ENCODE measurements at regions not wholly inside any gene's neighbourhood (a gene's known extent, or its start where the extent isn't known, plus 50 kb on each side); places are given as distances from the start of the nearest gene placed in this dataset.

DNA sequence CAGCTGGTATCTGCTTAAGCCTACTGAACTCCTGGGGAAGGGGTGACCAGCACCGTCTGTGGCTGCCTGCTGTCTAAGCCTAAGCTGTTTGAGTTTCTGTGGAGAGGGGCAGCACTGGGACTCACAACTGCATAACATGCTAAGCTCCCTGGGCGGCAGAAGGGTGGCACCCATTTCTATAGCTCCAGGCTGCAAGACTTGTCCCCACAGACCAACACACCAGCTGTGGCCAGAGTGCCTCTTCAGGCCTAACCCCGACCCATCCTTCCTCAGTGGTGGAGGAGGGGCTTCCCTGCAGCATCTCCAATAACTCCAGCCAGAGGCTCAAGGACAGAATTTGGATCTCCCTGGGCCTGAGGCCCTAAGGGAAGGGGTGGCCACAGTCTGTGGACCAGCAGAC is 464.1 kb downstream of the SEMA3D start:
- TF ChIP-seq, protein P1, sequence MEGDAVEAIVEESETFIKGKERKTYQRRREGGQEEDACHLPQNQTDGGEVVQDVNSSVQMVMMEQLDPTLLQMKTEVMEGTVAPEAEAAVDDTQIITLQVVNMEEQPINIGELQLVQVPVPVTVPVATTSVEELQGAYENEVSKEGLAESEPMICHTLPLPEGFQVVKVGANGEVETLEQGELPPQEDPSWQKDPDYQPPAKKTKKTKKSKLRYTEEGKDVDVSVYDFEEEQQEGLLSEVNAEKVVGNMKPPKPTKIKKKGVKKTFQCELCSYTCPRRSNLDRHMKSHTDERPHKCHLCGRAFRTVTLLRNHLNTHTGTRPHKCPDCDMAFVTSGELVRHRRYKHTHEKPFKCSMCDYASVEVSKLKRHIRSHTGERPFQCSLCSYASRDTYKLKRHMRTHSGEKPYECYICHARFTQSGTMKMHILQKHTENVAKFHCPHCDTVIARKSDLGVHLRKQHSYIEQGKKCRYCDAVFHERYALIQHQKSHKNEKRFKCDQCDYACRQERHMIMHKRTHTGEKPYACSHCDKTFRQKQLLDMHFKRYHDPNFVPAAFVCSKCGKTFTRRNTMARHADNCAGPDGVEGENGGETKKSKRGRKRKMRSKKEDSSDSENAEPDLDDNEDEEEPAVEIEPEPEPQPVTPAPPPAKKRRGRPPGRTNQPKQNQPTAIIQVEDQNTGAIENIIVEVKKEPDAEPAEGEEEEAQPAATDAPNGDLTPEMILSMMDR (IDR thresholded peaks at IDR 0.05; ENCODE audit: borderline replicate concordance, extremely low read depth, insufficient read depth) = no peak
- Histone ChIP-seq H3K27me3 (ENCODE audit: control insufficient read depth, insufficient read depth, low read length) (no peaks in the 10 kb centered on the region), H3K4me3 (ENCODE audit: low read length in 3 of 3) (no peak overlapping the region), H3K36me3 (ENCODE audit: control insufficient read depth in 2 of 3, insufficient read depth in 3 of 3, low read length in 3 of 3) (no peaks in the 10 kb centered on the region), H3K27ac (ENCODE audit: low read depth in 2 of 2, low read length in 2 of 2) (no peak overlapping the region), H3K9ac (ENCODE audit: low read length in 3 of 3) (no peak overlapping the region), H3K4me1 (ENCODE audit: control insufficient read depth in 2 of 3, insufficient read depth in 2 of 3, low read depth in 1 of 3, low read length in 3 of 3) (no peaks in the 10 kb centered on the region), H3K9me3 (ENCODE audit: control insufficient read depth in 2 of 3, insufficient read depth in 1 of 3, low read length in 3 of 3) (no peaks in the 10 kb centered on the region)
- no peak for FAIRE-seq
- peak in 1 of 5 donors; percentile 45 for DNase-seq
- intact Hi-C loops (cut with DNase I) = no loop called here

DNA sequence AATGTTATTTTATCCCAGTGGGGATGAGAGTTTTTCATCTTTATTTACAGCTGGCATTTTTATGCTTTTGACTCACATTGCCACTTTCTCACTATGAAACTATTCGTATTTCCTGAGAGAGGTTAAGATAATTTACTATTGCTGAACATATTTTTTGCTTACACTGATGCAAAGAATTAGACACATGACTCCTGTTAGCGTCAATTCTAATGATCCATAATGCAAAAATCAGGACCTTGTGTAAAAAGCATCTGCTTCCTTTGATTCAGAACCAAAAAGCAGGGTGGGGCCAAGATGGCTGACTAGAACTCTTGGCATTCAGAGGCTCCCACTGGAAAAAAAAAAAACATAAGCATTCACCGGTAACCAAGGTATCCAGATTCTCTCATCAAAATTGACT is 464.8 kb downstream of the SEMA3D start:
- TF ChIP-seq, protein P1 (IDR thresholded peaks at IDR 0.05; ENCODE audit: borderline replicate concordance, extremely low read depth, insufficient read depth) = no peak
- intact Hi-C loops (cut with DNase I) = no loop called here
- no peak overlapping the region for H3K9ac ChIP-seq (ENCODE audit: low read length in 3 of 3)

DNA sequence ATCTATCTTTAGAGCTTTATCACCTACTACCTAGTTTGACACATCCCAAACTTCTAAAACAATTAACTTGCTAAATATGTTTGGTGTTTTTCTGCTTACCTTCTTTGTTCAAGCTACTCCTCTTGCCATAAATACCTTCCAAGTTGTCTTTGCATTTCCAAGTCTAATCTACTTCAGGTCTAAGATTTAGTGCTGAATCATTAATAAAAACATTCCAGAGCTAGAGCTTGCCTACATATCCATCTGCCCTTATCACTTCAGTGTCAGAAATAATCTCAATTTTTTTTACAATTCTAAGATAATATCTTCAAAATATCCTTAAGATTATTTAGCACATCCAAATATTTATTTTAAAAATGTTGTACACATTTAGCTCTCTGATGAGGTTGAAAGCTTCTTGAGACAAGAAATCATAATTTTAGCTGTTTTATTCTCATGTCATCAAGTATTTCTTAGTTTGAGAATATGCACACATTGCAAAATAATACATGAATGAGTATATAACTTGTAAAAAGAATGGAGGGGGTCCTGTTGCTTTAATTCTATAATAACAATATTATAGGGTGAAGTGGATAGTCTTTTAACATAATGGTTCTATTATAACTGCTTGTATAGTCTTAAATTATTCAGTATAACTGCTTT is 466.3 kb downstream of the SEMA3D start:
- no peak overlapping the region for H3K27ac ChIP-seq (ENCODE audit: low read depth in 2 of 2, low read length in 2 of 2)
- H3K9me3 ChIP-seq (ENCODE audit: control insufficient read depth in 2 of 3, insufficient read depth in 1 of 3, low read length in 3 of 3) = no peaks in the 10 kb centered on the region
- intact Hi-C loops (cut with DNase I) = no loop called here
- H3K9ac ChIP-seq (ENCODE audit: low read length in 3 of 3) = no peak overlapping the region
- TF ChIP-seq, protein P1 (IDR thresholded peaks at IDR 0.05; ENCODE audit: borderline replicate concordance, extremely low read depth, insufficient read depth) = no peak
- DNase-seq (no peak), FAIRE-seq (no peak)
- H3K36me3 ChIP-seq (ENCODE audit: control insufficient read depth in 2 of 3, insufficient read depth in 3 of 3, low read length in 3 of 3) = no peaks in the 10 kb centered on the region
- no peaks in the 10 kb centered on the region for H3K4me1 ChIP-seq (ENCODE audit: control insufficient read depth in 2 of 3, insufficient read depth in 2 of 3, low read depth in 1 of 3, low read length in 3 of 3)
- no peaks in the 10 kb centered on the region for H3K27me3 ChIP-seq (ENCODE audit: control insufficient read depth, insufficient read depth, low read length)
- H3K4me3 ChIP-seq (ENCODE audit: low read length in 3 of 3) = no peak overlapping the region

More for the DNA sequence above, 464.8 kb downstream of the SEMA3D start:
- H3K4me1 ChIP-seq (ENCODE audit: control insufficient read depth in 2 of 3, insufficient read depth in 2 of 3, low read depth in 1 of 3, low read length in 3 of 3) = no peaks in the 10 kb centered on the region
- no peaks in the 10 kb centered on the region for H3K36me3 ChIP-seq (ENCODE audit: control insufficient read depth in 2 of 3, insufficient read depth in 3 of 3, low read length in 3 of 3)
- DNase-seq (no peak), FAIRE-seq (no peak)
- no peak overlapping the region for H3K4me3 ChIP-seq (ENCODE audit: low read length in 3 of 3)
- no peaks in the 10 kb centered on the region for H3K27me3 ChIP-seq (ENCODE audit: control insufficient read depth, insufficient read depth, low read length)
- H3K9me3 ChIP-seq (ENCODE audit: control insufficient read depth in 2 of 3, insufficient read depth in 1 of 3, low read length in 3 of 3) = no peaks in the 10 kb centered on the region
- no peak overlapping the region for H3K27ac ChIP-seq (ENCODE audit: low read depth in 2 of 2, low read length in 2 of 2)

DNA sequence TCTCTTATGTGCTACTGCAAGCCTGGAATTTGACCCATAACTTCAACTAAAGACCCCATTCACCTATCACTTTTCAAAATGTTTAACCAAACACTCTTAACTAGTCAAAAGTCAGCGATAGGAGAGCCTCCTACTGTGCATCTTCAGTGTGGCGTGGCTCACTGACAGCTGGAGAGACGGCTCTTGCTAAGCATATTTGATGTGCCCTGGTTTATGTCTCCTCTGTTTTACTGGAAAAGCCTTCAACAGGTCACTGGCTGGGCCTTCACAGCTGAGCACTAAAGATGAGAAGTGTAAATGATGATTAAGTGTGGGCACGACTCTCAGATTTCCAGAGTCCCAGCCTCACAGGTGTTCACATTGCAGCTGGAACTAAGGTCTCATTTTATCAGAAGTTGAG is 472.1 kb downstream of the SEMA3D start:
- H3K27ac ChIP-seq (ENCODE audit: low read depth in 2 of 2, low read length in 2 of 2) = no peak overlapping the region
- H3K4me1 ChIP-seq (ENCODE audit: control insufficient read depth in 2 of 3, insufficient read depth in 2 of 3, low read depth in 1 of 3, low read length in 3 of 3) = no peaks in the 10 kb centered on the region
- intact Hi-C loops (cut with DNase I) = no loop called here
- TF ChIP-seq, protein P1 (IDR thresholded peaks at IDR 0.05; ENCODE audit: borderline replicate concordance, extremely low read depth, insufficient read depth) = no peak
- H3K9ac ChIP-seq (ENCODE audit: low read length in 3 of 3) = no peak overlapping the region
- FAIRE-seq = no peak
- no peak overlapping the region for H3K4me3 ChIP-seq (ENCODE audit: low read length in 3 of 3)
- DNase-seq = peak in 2 of 5 donors; percentile 15 to 16
- H3K9me3 ChIP-seq (ENCODE audit: control insufficient read depth in 2 of 3, insufficient read depth in 1 of 3, low read length in 3 of 3) = no peaks in the 10 kb centered on the region
- no peaks in the 10 kb centered on the region for H3K36me3 ChIP-seq (ENCODE audit: control insufficient read depth in 2 of 3, insufficient read depth in 3 of 3, low read length in 3 of 3)
- no peaks in the 10 kb centered on the region for H3K27me3 ChIP-seq (ENCODE audit: control insufficient read depth, insufficient read depth, low read length)

Measured in kidney (tissue), 13 donors.